HG03064 (cell line): ENCODE measurements at regions not wholly inside any gene's neighbourhood (a gene's known extent, or its start where the extent isn't known, plus 50 kb on each side); places are given as distances from the start of the nearest gene placed in this dataset.
A peak's percentile ranks its signal among the peaks of the same experiment; 100 is the strongest.

ENCODE experiments used
- ATAC-seq: cut with Tn5 transposase; IDR thresholded peaks from one replicate; pipeline ENCODE4 v1.9.1; 2021; ENCODE audit warnings: low read depth; ENCODE audit not compliant: unreplicated experiment

GRCh38 chr6:144641286-144641685 is 356.2 kb downstream of the UTRN start:
- ATAC-seq: no peak

- no peak for ATAC-seq
Measured at GRCh38 chr6:144644776-144645175, 359.6 kb downstream of the UTRN start.

GRCh38 chr6:144646093-144647056 is 361.2 kb downstream of the UTRN start:
- ATAC-seq: no peak

DNA sequence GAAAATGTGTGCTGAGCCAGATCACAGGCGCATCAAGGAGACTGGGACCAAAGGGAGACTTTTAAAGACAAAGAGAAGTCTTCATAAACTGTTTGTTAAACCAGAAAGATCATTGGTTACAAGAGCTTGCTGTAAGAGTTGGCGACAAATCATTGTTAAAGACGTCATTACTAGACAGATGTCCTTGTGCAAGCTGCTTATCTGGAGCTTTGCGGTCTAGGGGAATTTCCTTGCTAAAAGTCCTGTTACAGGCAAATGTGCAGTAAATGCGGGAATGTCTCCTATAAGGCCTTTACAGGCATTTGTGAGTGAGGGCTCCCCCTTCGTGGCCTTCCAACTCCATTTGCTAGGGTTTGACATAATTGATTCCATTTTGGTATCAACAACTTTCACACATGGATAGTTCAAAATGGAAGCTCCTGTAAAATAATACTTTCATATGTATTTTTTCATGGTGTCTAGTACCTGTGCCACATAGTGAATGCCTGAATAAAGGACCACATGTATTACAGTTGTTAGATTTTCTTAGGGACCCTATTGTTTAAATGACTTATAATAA is 362.4 kb downstream of the UTRN start:
- no peak for ATAC-seq

DNA sequence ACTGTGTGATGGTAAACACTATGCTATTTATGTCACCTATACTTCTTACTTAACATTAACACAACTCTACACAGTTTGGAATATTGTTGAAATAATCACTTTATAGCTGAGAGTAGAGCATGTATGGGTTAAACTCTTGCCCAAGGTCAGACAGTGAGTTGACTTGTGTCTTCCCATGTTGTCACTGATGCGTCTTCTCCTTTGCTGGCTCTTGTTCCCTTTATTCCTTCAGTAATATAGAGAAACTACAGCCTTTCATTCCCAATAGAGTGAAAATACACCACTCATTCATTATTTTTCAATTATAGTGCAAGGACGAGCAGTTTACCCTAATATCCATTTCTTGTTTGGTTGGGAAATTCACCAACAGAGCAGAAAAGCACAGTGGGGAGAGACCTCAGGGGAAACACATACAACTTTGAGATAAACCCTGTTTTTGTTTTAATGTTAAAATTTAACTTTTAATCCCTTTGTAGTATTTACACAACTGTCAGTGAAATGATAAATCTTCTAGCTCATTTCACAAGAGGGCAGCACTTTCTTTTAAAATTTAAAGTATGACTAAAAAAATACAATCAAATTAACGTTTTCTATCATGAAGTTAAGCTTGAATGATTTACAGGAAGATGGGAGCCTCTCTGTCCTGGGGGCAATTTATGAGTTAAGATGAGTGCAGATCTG is 363.0 kb downstream of the UTRN start:
- no peak for ATAC-seq

GRCh38 chr6:144649085-144649484 is 363.9 kb downstream of the UTRN start:
- ATAC-seq: no peak

- ATAC-seq: no peak
Measured at GRCh38 chr6:144651234-144651633, 366.1 kb downstream of the UTRN start.

DNA sequence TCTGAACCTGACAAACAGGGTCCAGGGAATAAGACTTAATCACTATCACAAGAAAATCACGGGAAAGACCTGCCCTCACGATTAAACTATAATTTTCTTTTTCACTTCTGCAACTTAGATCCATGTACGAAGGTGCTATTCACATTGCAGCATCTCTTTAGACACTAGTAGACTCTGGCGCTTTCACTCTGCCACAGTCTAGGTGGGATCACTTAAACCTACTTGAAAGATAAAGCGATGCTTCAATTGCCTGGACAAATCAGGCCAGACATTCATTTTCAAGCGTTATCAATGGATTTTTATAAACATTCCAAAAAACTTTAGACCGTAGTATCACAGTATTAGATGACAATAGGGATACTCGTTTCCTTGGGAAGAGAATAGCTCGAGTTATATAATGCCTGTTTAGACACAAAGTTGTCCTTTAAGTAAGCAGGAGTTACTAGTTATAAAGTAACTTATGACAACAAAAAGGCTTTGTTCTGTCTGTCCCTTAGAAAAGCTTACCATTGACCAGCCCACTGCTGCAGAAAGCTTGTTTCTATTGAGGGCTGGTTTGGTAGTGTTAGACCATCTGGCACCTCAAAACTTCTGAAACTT is 367.3 kb downstream of the UTRN start:
- no peak for ATAC-seq

DNA sequence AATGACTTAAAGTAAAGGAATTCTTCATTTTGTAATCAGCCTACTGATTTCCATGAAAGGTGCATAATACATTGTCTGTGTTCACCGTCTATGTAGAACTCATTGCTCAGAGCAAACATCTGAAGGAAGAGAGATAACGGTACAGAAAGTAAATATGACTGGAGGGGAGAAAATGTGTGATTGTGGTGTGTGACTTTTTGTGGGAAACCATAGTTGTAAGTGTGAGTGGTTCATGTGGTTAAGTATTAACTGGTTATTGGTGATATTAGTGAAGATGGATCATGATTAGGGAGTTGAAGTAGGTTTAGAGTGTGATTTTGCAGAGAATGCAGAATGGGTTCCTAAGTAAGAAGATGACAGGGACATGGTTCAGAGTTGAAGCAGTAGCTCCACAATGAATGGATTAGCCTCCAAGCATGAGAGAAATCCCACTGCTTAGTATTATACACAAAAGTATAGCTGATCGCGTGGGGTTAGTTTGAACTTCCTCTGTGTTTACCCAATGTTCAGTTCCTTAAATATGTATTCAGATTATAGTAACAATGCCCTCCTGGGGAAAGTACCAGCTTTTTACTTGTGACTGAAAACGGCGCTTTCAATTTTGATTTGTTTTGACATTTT is 368.9 kb downstream of the UTRN start:
- ATAC-seq: peak; percentile 92

DNA sequence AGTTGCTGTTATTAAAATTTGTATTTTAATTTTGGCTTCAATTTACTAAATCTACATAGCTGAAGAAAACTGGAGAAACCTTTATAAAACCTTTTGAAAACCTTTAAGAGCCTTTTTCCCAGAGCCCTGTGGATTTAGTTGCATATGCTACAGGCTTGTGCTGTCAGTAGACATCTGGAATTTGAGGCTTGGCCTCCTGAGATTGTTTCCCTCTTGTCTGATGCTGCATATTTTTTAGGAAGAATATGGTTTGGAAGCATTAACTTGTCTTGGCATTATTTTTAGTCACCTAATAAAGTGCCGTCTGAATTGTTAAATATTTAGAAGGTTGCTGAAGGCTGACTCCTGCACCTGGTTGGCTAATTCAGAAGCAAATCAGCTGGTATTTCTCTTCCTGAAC is 369.4 kb downstream of the UTRN start:
- no peak for ATAC-seq

DNA sequence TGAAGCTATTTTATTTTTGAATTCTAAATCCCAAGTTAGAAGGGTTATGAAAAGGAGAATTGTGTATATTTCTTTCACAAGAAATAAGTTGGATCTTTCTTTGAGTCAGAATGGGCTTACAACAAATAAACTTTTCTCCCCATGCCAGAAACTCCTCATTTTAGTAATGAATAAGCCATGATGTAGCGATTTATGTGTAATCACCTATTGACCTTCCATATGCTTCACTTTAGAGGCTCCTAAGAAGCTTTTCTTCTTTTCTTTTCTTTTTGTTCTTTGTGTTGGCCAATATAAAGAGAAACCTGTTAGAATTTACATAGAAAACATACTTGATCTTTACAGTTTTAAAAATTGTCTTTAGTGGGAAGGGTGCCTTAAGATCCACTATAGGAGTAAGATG is 370.2 kb downstream of the UTRN start:
- no peak for ATAC-seq

GRCh38 chr6:144657691-144658090 is 372.6 kb downstream of the UTRN start:
- no peak for ATAC-seq

DNA sequence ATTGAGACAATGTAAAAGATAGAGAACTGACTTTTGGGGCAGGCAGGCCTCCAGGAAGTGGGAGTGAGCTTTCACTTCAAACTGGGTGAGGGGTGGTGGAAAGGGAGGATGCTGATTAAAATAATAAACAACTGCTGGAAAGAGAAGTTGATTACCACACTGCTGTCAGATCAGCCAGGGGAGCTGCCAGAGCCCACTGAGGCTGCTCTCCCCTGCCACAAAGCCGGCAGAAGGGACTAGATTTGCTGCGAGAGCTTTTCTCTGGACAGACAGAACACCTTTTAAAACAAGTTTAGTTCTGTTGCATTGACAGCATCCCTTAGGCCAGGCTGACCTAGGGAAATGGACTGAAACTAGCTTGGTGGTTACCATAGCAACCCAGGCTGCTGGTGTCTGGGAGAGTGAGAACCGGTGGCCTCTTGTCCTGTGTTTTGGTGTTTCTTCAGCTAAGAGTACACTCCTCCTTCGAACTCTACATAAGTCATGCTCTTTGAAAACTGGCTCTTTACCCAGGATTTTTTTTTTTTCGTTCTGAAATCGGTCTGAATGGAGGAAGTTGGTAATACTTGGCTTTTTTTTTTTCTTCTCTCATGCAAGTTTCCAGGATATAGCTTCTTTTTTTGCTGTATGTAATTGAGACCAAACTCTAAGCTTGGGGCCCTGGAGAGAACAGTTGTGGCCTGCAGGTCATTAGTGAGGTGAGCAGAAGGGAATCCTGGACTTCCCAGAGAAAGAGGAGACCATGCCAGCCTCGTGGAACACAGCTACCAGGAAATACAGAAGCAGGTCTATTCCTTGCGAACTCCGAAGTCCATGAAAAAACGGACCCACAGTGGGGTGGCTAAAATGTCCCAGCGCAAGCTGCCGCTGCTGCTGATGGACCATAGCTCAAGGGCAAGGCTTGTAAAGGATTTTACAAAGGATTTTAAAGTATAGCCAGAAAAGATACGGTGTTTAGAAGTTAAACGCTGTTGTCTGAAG is 374.4 kb downstream of the UTRN start:
- peak; percentile 58 for ATAC-seq

GRCh38 chr6:144660561-144661115 is 375.5 kb downstream of the UTRN start:
- no peak for ATAC-seq

DNA sequence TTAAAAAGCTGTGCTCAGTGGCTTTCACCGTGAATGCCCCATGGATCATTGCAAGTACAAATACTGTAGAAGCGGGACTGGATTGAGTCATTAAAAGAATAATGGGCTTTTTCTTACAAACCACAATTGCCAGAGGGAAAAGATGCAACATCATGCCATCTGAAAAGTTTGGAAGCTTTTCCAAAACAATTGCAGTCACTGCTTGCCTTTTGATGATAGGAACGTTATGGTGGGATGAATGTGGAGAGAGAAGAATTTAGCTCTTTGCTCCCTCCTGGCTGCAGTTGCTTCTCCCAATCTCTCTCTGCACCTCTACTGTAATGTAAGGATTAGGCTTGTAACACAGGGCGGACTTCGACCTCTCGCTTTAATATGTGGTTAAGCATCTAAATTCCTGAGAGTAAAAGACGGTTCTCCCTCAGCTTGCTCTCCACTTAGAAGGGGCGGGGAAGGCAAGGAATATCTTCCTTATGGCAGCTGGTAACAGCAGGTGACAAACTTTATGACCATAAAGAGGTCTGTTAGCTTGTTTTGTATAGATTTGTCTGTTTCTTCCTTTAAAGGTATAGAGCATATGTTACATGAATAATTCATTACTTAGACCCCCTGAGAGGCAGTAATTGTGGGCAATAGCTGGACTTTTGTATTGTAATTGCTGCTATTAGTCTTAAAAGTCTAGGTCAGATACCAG is 376.1 kb downstream of the UTRN start:
- ATAC-seq: no peak

- ATAC-seq: no peak
Measured at GRCh38 chr6:144662812-144663365, 377.8 kb downstream of the UTRN start.

DNA sequence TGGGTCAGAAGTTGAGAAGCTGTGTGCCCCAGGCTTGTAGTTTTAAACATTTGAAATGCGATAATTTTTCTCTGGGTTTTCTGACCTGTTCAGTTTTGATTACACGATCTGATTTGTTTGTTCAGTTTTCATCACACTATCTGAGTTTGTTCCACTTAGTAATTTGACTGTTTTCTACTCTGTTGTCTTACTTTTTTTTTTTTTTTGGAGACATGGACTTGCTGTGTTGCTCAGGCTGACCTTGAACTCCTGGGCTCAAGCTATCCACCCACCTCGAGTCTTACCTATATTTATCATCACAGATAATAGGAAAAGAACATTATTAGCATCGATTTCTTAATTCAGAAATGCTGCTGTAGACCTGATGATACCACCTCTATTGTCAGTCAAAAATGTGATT is 379.1 kb downstream of the UTRN start:
- no peak for ATAC-seq

- no peak for ATAC-seq
Measured at GRCh38 chr6:144664947-144665346, 379.8 kb downstream of the UTRN start.
